IPS-18a (cell line): ENCODE measurements at regions not wholly inside any gene's neighbourhood (a gene's known extent, or its start where the extent isn't known, plus 50 kb on each side); places are given as distances from the start of the nearest gene placed in this dataset.

ENCODE experiments used
- H3K27ac ChIP-seq: one replicate; pipeline ENCODE4 v1.5.1; 2013; ENCODE audit warnings: low read length
- H3K27me3 ChIP-seq: one replicate; pipeline ENCODE4 v1.6.1; 2013; ENCODE audit warnings: mild to moderate bottlenecking, low read length; ENCODE audit not compliant: control insufficient read depth, insufficient read depth
- H3K36me3 ChIP-seq: one replicate; pipeline ENCODE4 v1.6.1; 2013; ENCODE audit warnings: low read depth, low read length; ENCODE audit not compliant: control insufficient read depth
- H3K4me1 ChIP-seq: one replicate; pipeline ENCODE4 v1.6.1; 2013; ENCODE audit warnings: low read depth, low read length; ENCODE audit not compliant: control insufficient read depth
- H3K4me3 ChIP-seq: one replicate; pipeline ENCODE4 v1.5.1; 2013; ENCODE audit warnings: low read length
- H3K9ac ChIP-seq: one replicate; pipeline ENCODE4 v1.6.1; 2013; ENCODE audit warnings: mild to moderate bottlenecking, low read length, moderate library complexity
- H3K9me3 ChIP-seq: one replicate; pipeline ENCODE4 v1.6.1; 2013; ENCODE audit warnings: low read depth, low read length; ENCODE audit not compliant: control insufficient read depth

DNA sequence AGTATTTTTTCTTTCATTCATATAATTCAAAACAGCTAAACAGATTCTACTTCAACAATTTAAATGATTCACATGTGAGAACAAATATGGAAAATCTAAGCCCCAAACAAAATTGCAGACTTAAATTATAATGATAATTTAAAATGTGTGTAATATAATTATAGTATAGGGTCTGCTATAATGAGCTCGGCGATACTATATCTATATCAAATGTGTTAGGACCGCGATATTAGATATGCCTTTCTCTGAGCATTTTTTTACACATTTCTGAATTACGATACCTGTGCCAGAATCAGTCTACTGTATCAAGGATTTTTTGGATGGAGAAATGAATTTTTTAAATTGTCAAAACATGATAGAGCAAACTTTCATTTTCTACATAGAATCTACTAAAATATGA is 808.8 kb upstream of the POU3F3 start:
- Histone ChIP-seq H3K9me3 (no peaks in the 10 kb centered on the region), H3K36me3 (no peaks in the 10 kb centered on the region), H3K9ac (no peak overlapping the region), H3K4me1 (peaks cover 9% of the 10 kb centered on the region), H3K4me3 (no peak overlapping the region), H3K27ac (no peak overlapping the region), H3K27me3 (no peaks in the 10 kb centered on the region)

- H3K9ac ChIP-seq = no peak overlapping the region
- no peaks in the 10 kb centered on the region for H3K27me3 ChIP-seq
- no peak overlapping the region for H3K4me3 ChIP-seq
- H3K9me3 ChIP-seq = no peaks in the 10 kb centered on the region
- H3K27ac ChIP-seq = no peak overlapping the region
- no peaks in the 10 kb centered on the region for H3K36me3 ChIP-seq
- H3K4me1 ChIP-seq = no peaks in the 10 kb centered on the region
These were observed 807.4 kb upstream of the POU3F3 start for GRCh38 chr2:104046466-104046865.

DNA sequence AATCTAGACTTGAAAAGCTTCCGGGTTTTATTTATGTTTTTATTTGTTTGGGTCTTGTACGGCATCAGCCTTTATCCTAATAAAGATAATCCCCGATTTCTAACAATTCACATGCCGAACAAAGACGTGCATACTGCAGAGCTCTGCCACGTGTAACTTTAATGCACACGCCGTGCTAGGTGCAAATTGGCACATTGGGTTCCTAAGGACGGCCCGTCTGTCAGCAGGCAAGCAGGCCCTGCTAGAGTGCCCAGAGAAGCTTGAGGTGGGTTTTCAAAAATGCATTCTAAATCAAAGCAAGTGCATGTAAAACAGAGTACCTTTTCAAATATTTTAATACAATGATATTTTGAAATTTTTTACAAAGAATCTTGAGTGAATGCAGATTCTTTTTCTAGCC is 806.4 kb upstream of the POU3F3 start:
- Histone ChIP-seq H3K4me3 (no peak overlapping the region), H3K9ac (no peak overlapping the region), H3K4me1 (no peaks in the 10 kb centered on the region), H3K9me3 (no peaks in the 10 kb centered on the region), H3K27ac (no peak overlapping the region), H3K27me3 (no peaks in the 10 kb centered on the region), H3K36me3 (no peaks in the 10 kb centered on the region)

GRCh38 chr2:104049438-104049837 is 804.5 kb upstream of the POU3F3 start:
- no peaks in the 10 kb centered on the region for H3K4me1 ChIP-seq
- no peak overlapping the region for H3K9ac ChIP-seq
- H3K27ac ChIP-seq = no peak overlapping the region
- no peaks in the 10 kb centered on the region for H3K36me3 ChIP-seq
- H3K9me3 ChIP-seq = no peaks in the 10 kb centered on the region
- H3K27me3 ChIP-seq = no peaks in the 10 kb centered on the region
- H3K4me3 ChIP-seq = no peak overlapping the region

GRCh38 chr2:104049981-104050380 is 803.9 kb upstream of the POU3F3 start:
- Histone ChIP-seq H3K27me3 (no peaks in the 10 kb centered on the region), H3K9me3 (no peaks in the 10 kb centered on the region), H3K36me3 (no peaks in the 10 kb centered on the region), H3K9ac (no peak overlapping the region), H3K27ac (no peak overlapping the region), H3K4me1 (no peaks in the 10 kb centered on the region), H3K4me3 (no peak overlapping the region)

DNA sequence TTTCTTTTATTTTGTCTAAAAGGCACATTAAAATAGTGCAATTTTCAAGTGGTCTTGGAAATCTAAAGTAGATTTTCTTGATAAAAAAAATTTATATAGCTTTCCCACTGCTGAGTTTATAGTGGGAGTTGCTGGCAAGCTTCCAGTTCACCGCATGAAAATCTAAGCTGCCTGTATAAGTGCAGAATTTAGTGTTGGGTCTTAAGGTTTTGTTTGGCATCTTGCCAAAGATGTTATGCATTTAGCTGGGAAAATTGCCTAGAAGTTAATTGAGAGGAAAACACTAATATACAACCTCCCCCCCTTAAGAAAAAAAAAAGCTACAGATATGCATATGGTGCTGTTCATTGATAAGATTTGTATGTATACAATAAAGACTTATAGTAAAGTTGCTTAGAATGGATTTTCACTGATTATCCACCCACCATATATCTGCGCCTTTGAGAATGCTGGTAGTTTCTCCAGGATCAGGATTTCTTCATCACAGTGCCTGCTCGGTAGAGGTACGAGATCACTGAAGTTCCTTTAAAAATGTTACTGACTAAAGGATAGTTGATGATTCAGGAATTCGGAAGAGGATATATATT is 803.2 kb upstream of the POU3F3 start:
- H3K9ac ChIP-seq = no peak overlapping the region
- H3K36me3 ChIP-seq = no peaks in the 10 kb centered on the region
- no peaks in the 10 kb centered on the region for H3K4me1 ChIP-seq
- no peaks in the 10 kb centered on the region for H3K27me3 ChIP-seq
- no peak overlapping the region for H3K4me3 ChIP-seq
- H3K27ac ChIP-seq = no peak overlapping the region
- no peaks in the 10 kb centered on the region for H3K9me3 ChIP-seq

- Histone ChIP-seq H3K4me1 (no peaks in the 10 kb centered on the region), H3K27me3 (no peaks in the 10 kb centered on the region), H3K36me3 (no peaks in the 10 kb centered on the region), H3K4me3 (no peak overlapping the region), H3K9me3 (no peaks in the 10 kb centered on the region), H3K9ac (no peak overlapping the region), H3K27ac (no peak overlapping the region)
These were observed 802.1 kb upstream of the POU3F3 start for GRCh38 chr2:104051766-104052165.

DNA sequence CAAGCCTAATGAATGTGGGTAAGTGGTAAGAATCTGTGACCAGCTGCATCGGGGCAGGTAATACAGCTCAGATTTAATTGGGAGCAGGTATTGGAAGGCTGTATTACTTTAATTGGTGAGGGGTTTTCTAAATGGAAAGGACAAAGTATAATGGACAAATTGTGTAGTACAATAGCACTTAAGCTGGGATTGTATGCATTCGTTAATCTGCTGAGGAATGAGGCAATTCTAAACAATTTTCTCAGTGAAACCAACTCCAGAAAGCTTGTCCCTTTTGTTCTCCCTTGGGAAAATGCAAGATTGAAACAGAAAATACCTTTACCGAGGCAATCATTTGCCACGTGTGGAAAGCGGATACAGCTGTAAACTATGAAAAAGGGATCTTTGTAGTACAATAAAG is 801.6 kb upstream of the POU3F3 start:
- H3K36me3 ChIP-seq = no peaks in the 10 kb centered on the region
- H3K4me3 ChIP-seq = no peak overlapping the region
- H3K27me3 ChIP-seq = no peaks in the 10 kb centered on the region
- H3K9ac ChIP-seq = no peak overlapping the region
- H3K27ac ChIP-seq = no peak overlapping the region
- no peaks in the 10 kb centered on the region for H3K4me1 ChIP-seq
- H3K9me3 ChIP-seq = no peaks in the 10 kb centered on the region

GRCh38 chr2:104056451-104056850 is 797.5 kb upstream of the POU3F3 start:
- no peaks in the 10 kb centered on the region for H3K9me3 ChIP-seq
- H3K4me3 ChIP-seq = no peak overlapping the region
- no peaks in the 10 kb centered on the region for H3K27me3 ChIP-seq
- H3K36me3 ChIP-seq = no peaks in the 10 kb centered on the region
- H3K4me1 ChIP-seq = no peaks in the 10 kb centered on the region
- no peak overlapping the region for H3K27ac ChIP-seq
- H3K9ac ChIP-seq = no peak overlapping the region

GRCh38 chr2:104068665-104069064 is 785.2 kb upstream of the POU3F3 start:
- H3K27me3 ChIP-seq = no peaks in the 10 kb centered on the region
- H3K36me3 ChIP-seq = no peaks in the 10 kb centered on the region
- H3K9ac ChIP-seq = no peak overlapping the region
- no peak overlapping the region for H3K27ac ChIP-seq
- peaks cover 4% of the 10 kb centered on the region for H3K9me3 ChIP-seq
- H3K4me1 ChIP-seq = peaks cover 11% of the 10 kb centered on the region
- H3K4me3 ChIP-seq = no peak overlapping the region

DNA sequence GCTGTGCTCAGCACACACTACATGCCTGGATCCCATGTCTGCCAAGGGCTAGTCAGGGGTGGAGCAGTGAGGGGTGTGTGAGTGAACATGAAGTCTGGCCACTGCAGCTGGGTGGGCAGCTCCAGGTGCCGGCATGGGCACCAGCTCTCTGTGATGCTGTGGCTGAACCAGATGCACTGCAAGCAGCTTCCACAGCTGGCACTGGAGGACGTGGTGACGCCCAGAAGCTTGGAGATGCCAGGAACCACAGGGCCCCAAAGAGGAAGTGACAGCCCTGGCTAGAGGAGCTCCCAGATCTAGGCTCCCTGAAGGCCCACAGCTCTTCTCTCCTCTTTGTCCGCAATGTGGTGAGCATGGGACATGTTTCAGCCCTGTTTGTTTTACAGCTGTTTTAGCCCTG is 776.3 kb upstream of the POU3F3 start:
- Histone ChIP-seq H3K9me3 (no peaks in the 10 kb centered on the region), H3K27ac (no peak overlapping the region), H3K4me3 (no peak overlapping the region), H3K36me3 (no peaks in the 10 kb centered on the region), H3K4me1 (peaks cover 5% of the 10 kb centered on the region), H3K27me3 (no peaks in the 10 kb centered on the region), H3K9ac (no peak overlapping the region)

GRCh38 chr2:104078431-104079157 is 775.3 kb upstream of the POU3F3 start:
- H3K4me1 ChIP-seq = peaks cover 8% of the 10 kb centered on the region
- H3K9me3 ChIP-seq = no peaks in the 10 kb centered on the region
- no peak overlapping the region for H3K4me3 ChIP-seq
- H3K36me3 ChIP-seq = no peaks in the 10 kb centered on the region
- H3K9ac ChIP-seq = no peak overlapping the region
- H3K27me3 ChIP-seq = no peaks in the 10 kb centered on the region
- H3K27ac ChIP-seq = no peak overlapping the region
